ENCODE measurements at regions not wholly inside any gene's neighbourhood (a gene's known extent, or its start where the extent isn't known, plus 50 kb on each side); places are given as distances from the start of the nearest gene placed in this dataset.

DNA sequence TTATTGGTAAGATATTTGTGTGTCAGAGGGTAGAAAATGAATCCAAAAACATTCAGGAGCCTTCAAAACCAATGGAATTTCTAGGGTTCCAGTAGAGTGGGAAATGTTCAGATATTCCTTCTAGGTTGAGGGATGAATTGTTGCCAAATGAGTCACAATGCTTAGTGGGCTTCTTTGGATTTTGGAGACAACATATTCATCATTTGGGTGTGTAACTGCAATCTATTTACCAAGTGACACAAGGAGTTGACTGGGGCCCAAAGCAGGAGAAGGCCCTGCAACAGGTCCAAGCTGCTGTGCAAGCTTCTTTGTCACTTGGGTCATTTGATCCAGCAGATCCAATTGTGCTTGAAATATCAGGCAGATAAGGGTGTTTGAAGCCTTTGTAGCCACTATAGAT is 551.5 kb upstream of the PITX2 start:
- TF ChIP-seq, protein P1, sequence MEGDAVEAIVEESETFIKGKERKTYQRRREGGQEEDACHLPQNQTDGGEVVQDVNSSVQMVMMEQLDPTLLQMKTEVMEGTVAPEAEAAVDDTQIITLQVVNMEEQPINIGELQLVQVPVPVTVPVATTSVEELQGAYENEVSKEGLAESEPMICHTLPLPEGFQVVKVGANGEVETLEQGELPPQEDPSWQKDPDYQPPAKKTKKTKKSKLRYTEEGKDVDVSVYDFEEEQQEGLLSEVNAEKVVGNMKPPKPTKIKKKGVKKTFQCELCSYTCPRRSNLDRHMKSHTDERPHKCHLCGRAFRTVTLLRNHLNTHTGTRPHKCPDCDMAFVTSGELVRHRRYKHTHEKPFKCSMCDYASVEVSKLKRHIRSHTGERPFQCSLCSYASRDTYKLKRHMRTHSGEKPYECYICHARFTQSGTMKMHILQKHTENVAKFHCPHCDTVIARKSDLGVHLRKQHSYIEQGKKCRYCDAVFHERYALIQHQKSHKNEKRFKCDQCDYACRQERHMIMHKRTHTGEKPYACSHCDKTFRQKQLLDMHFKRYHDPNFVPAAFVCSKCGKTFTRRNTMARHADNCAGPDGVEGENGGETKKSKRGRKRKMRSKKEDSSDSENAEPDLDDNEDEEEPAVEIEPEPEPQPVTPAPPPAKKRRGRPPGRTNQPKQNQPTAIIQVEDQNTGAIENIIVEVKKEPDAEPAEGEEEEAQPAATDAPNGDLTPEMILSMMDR (IDR thresholded peaks at IDR 0.05 in 4 of 5, conservative IDR thresholded peaks at IDR 0.05 in 1 of 5): no peak
- TF ChIP-seq POLR2A (IDR thresholded peaks at IDR 0.05): no peak
